Bronchial epithelial cell (primary cell): ENCODE measurements at regions not wholly inside any gene's neighbourhood (a gene's known extent, or its start where the extent isn't known, plus 50 kb on each side); places are given as distances from the start of the nearest gene placed in this dataset.
"Not testable (repeated sequence)": the region's sequence is repeated elsewhere in the genome, so short reads cannot be mapped to it uniquely, and the experiment has no call there.

ENCODE experiments used
- DNase-seq: peaks from one replicate; pipeline ENCODE4 v3.0.0-alpha.2; 2010; ENCODE audit warnings: low read depth
- FAIRE-seq: peaks from 2 replicates; lab custom pipeline; 2011; peaks lifted over from hg19 to GRCh38; lab: Jason Lieb, UNC
- H3K27me3 ChIP-seq: 2 replicates; pipeline ENCODE4 v1.5.1; 2011; ENCODE audit warnings: low read length; ENCODE audit not compliant: control insufficient read depth, insufficient read depth
- H3K36me3 ChIP-seq: 2 replicates; pipeline ENCODE4 v1.5.1; 2011; ENCODE audit warnings: low read length; ENCODE audit not compliant: control insufficient read depth, insufficient read depth
- H3K4me3 ChIP-seq: 2 replicates; pipeline ENCODE4 v1.5.1; 2011; ENCODE audit warnings: mild to moderate bottlenecking, low read depth, low read length, control low read depth
- TF ChIP-seq, protein P1 (sequence below): IDR thresholded peaks from 2 replicates; pipeline ENCODE4 v1.5.1; 2011; ENCODE audit warnings: mild to moderate bottlenecking, moderate library complexity, low read length, control low read depth, inconsistent platforms; ENCODE audit not compliant: insufficient read depth, severe bottlenecking

DNA sequence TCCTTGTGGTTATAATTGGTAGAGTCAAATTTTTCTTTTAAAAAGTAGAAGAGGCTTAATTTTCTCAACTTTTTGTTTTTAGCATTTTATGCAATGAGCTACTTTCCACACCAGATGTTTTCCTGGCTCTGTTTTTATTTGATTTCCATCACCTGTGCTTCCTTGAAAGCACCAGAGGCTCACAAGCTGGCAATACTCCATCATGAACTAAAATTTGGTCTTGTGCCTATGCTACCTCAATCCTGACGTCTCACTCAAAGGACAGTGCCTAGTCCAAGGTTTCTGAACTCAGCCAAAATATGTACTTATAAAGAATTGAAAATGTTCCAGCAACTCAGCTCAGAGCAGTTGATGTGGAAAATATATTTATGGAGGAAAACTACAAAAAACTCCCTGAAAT is 914.0 kb upstream of the PRKX start:
- FAIRE-seq (no peak), DNase-seq (no peak)
- TF ChIP-seq, protein P1, sequence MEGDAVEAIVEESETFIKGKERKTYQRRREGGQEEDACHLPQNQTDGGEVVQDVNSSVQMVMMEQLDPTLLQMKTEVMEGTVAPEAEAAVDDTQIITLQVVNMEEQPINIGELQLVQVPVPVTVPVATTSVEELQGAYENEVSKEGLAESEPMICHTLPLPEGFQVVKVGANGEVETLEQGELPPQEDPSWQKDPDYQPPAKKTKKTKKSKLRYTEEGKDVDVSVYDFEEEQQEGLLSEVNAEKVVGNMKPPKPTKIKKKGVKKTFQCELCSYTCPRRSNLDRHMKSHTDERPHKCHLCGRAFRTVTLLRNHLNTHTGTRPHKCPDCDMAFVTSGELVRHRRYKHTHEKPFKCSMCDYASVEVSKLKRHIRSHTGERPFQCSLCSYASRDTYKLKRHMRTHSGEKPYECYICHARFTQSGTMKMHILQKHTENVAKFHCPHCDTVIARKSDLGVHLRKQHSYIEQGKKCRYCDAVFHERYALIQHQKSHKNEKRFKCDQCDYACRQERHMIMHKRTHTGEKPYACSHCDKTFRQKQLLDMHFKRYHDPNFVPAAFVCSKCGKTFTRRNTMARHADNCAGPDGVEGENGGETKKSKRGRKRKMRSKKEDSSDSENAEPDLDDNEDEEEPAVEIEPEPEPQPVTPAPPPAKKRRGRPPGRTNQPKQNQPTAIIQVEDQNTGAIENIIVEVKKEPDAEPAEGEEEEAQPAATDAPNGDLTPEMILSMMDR = no peak
- Histone ChIP-seq H3K36me3 (no peaks in the 10 kb centered on the region), H3K4me3 (no peak overlapping the region), H3K27me3 (no peaks in the 10 kb centered on the region)

DNA sequence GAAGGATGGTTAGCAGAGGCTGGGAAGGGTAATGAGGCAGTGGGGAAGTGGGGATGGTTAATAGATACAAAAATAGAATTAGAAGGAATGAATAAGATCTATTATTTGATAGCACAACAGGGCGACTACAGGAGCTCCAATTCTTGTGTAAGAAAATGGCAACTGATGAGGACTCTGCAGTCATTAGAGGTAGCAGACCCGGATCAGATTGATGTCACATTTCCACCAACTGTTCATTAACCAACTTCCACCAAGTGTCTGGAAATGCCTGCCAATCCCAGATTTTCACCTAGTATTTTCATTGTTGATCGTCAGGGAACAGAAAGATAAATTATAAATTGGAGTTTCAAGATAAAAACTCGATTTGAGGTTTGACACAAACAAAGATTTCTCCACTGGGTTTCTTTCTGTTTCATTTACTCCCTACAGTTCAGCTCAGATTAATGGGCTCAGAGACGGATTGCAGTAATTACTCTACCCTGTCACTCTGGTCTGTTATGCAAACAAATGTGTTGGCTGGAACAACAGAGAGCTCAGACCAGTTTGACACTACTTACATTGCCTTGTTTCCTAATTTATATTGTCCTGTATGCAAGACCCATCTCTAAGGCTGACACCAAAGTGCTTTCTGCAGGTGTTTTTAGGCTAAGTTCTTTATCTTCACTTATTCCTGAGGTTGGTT is 909.2 kb upstream of the PRKX start:
- H3K36me3 ChIP-seq = no peaks in the 10 kb centered on the region
- H3K4me3 ChIP-seq = no peak overlapping the region
- FAIRE-seq (no peak), DNase-seq (no peak)
- TF ChIP-seq, protein P1 = no peak
- no peaks in the 10 kb centered on the region for H3K27me3 ChIP-seq

DNA sequence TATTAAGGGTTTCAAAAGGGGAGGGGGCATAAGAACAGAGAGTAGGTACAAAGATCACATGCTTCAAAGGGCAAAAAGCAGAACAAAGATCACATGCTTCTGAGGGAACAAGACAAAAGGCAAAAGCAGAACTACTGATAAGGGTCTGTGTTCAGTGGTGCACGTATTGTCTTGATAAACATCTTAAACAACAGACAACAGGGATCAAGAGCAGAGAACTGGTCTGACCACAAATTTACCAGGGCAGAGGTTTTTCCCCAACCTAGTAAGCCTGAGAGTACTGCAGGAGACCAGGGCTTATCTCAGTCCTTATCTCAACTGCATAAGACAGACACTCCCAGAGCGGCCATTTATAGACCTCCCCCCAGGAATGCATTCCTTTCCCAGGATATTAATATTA is 900.2 kb upstream of the PRKX start:
- H3K4me3 ChIP-seq, FAIRE-seq, DNase-seq, H3K36me3 ChIP-seq, H3K27me3 ChIP-seq: not testable (repeated sequence)

DNA sequence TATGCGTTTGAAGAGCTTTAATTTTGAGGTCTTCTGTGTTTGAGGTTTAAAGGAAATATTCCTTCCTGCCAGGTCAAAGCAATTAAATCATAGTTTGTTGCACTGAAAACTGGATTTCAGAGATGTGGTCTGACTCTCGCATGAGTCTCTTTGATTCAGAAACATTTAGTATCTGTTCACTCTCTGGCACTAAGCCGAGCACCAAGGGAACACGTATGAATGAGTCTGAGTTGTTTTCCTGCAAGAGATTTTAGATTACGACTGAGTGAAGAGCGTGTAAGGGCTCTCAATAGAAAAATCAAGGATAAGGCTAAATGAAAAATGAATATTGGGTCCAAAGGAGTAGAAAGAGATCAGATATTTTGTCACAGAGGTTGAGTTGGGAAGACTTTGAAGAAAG is 875.4 kb upstream of the PRKX start:
- Histone ChIP-seq H3K4me3 (no peak overlapping the region), H3K36me3 (no peaks in the 10 kb centered on the region), H3K27me3 (no peaks in the 10 kb centered on the region)
- TF ChIP-seq, protein P1 = no peak
- DNase-seq (no peak), FAIRE-seq (no peak)

DNA sequence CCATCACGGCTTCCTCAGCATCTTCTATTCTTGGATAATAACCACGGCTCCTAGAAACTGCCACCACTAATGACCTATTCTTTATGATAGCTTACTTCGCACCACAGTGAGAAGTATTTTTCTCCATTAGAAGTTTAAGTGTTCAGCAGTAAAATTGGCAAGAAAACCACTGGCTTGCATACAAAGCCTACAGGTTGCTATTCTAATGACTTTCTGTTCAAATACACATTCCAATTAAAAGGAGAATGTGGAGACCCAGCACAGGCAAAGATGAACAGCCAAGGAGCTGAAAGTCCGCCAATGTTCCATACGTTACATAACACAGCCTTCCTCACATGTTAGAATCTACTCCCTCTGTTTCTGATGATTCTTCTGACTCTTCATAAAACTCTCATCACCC is 875.0 kb upstream of the PRKX start:
- no peak for DNase-seq
- no peak for FAIRE-seq
- Histone ChIP-seq H3K36me3 (no peaks in the 10 kb centered on the region), H3K4me3 (no peak overlapping the region), H3K27me3 (no peaks in the 10 kb centered on the region)
- TF ChIP-seq, protein P1 = no peak

DNA sequence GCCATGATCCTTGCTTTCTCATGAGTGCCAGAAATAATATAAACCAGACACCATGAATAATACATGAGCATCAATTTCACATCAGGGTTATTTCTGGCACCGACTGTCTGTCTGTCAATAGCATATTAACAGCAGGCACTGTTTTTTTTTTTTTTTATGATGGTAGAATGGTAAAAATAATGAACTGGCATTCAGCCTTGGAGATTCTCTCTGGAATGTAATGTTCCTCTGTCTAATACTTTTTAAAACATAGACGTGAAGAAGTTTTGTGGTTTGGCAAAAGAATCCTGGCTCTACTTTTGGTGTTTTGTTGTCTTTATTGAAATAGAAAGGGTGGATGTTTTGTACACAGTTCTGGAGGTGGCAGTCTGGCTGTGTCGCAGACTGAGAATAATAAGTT is 874.6 kb upstream of the PRKX start:
- Histone ChIP-seq H3K4me3 (no peak overlapping the region), H3K27me3 (no peaks in the 10 kb centered on the region), H3K36me3 (no peaks in the 10 kb centered on the region)
- FAIRE-seq (no peak), DNase-seq (no peak)
- TF ChIP-seq, protein P1 = no peak
